IMR-90 (cell line): ENCODE measurements at regions not wholly inside any gene's neighbourhood (a gene's known extent, or its start where the extent isn't known, plus 50 kb on each side); places are given as distances from the start of the nearest gene placed in this dataset.

Source experiments
- CTCF ChIP-seq: conservative IDR thresholded peaks from 2 replicates; pipeline ENCODE4 v1.5.1; 2012; ENCODE audit warnings: mild to moderate bottlenecking, low read depth, low read length, improper control_type of control experiment
- ELK1 ChIP-seq: fragments of 150-350 bp; IDR thresholded peaks from 2 replicates; pipeline ENCODE4 v1.6.1; 2016; ENCODE audit warnings: low read depth, mild to moderate bottlenecking, low read length, moderate library complexity, borderline replicate concordance
- MAFK ChIP-seq: IDR thresholded peaks from 2 replicates; pipeline ENCODE4 v1.6.1; 2012; ENCODE audit warnings: low read depth, low read length, improper control_type of control experiment
- POLR2A ChIP-seq: IDR thresholded peaks from 2 replicates; pipeline ENCODE4 v1.6.1; 2012; ENCODE audit warnings: mild to moderate bottlenecking, low read depth, low read length
- RCOR1 ChIP-seq: IDR thresholded peaks from 2 replicates; pipeline ENCODE4 v1.6.1; 2012; ENCODE audit warnings: mild to moderate bottlenecking, low read length, improper control_type of control experiment; ENCODE audit not compliant: insufficient replicate concordance
- USF2 ChIP-seq: fragments of 150-350 bp; IDR thresholded peaks from 2 replicates; pipeline ENCODE4 v1.6.1; 2017; ENCODE audit warnings: mild to moderate bottlenecking, antibody characterized with exemption, low read length, low read depth

- no peak for TF ChIP-seq POLR2A
- no peak for TF ChIP-seq CTCF
- TF ChIP-seq ELK1: no peak
- TF ChIP-seq MAFK: no peak
- no peak for TF ChIP-seq RCOR1
- no peak for TF ChIP-seq USF2
Observed at GRCh38 chr1:194300776-194301175, 1114.4 kb upstream of the B3GALT2 start.
